HepG2 (cell line): ENCODE measurements at regions not wholly inside any gene's neighbourhood (a gene's known extent, or its start where the extent isn't known, plus 50 kb on each side); places are given as distances from the start of the nearest gene placed in this dataset.

Experiments used
- ATAC-seq: fragments of 200-7000 bp; cut with Tn5 transposase; 3 replicates; pipeline ENCODE4 v1.9.1; 2020; ENCODE audit warnings: mild to moderate bottlenecking, moderate library complexity
- BruUV-seq: library from RNA; stranded (reverse); fragments of 400-500 nt; replicated peaks from 2 replicates; lab custom pipeline; 2021; lab: Mats Ljungman, UMichigan
- CTCF ChIA-PET: fragments of 300-600 bp; formaldehyde crosslinking; extraction: SDS; loops from one replicate; lab custom pipeline; 2021; ENCODE audit warnings: low total read pairs, inconsistent platforms, low intra/inter-chr PET ratio; lab: Yijun Ruan, JAX
- POLR2A ChIA-PET: fragments of 350-600 bp; sonication (Branson Sonifier 250); formaldehyde crosslinking; loops from one replicate; lab custom pipeline; 2020; ENCODE audit warnings: antibody characterized with exemption, inconsistent platforms; lab: Yijun Ruan, JAX
- DNase-seq: peaks from one replicate; pipeline ENCODE4 v3.0.0-alpha.2; 2015; ENCODE audit warnings: low spot score
- FAIRE-seq: peaks from 3 replicates; lab custom pipeline; 2011; peaks lifted over from hg19 to GRCh38; lab: Jason Lieb, UNC
- H2AFZ ChIP-seq: one replicate; pipeline ENCODE4 v1.6.1; 2011; ENCODE audit warnings: low read length, inconsistent platforms
- H3K27ac ChIP-seq: fragments of 300-600 bp; 3 replicates; pipeline ENCODE4 v1.8.0; 2011; ENCODE audit warnings: mixed run types, mild to moderate bottlenecking, mixed read lengths, low read length, inconsistent platforms; ENCODE audit not compliant: insufficient read depth; ENCODE audit errors: extremely low read length
- H3K27me3 ChIP-seq, 2 experiments: fragments of 200-600 bp in 1 of 2; 2 replicates in 1 of 2; 3 replicates in 1 of 2; pipeline versions ENCODE4 v1.6.0 to v1.8.0; 2011; ENCODE audit warnings: low read length in 2 of 2, mild to moderate bottlenecking in 2 of 2, moderate library complexity in 2 of 2, inconsistent platforms in 1 of 2; ENCODE audit not compliant: insufficient read depth in 2 of 2, control insufficient read depth in 1 of 2
- H3K36me3 ChIP-seq, 2 experiments: fragments of 200-600 bp in 1 of 2; replicated peaks in 1 of 2; 2 replicates in 1 of 2; 3 replicates in 1 of 2; pipeline versions ENCODE4 v1.5.1 to v1.8.0; 2011; ENCODE audit warnings: low read length in 2 of 2, inconsistent platforms in 1 of 2; ENCODE audit not compliant: insufficient read depth in 2 of 2, control insufficient read depth in 1 of 2
- H3K4me1 ChIP-seq: 2 replicates; pipeline ENCODE4 v1.5.1; 2012; ENCODE audit warnings: low read length, inconsistent platforms; ENCODE audit not compliant: insufficient read depth
- H3K4me2 ChIP-seq: 2 replicates; pipeline ENCODE4 v1.6.0; 2011; ENCODE audit warnings: low read depth, low read length, inconsistent platforms
- H3K4me3 ChIP-seq, 3 experiments: fragments of 200-600 bp in 1 of 3; sonication (generic), shearing (Covaris generic) in 1 of 3; replicated peaks in 1 of 3; 2 replicates each; pipeline ENCODE4 v1.5.1; 2011 to 2016; ENCODE audit warnings: low read length in 3 of 3, inconsistent platforms in 2 of 3, low read depth in 2 of 3, mild to moderate bottlenecking in 2 of 3, control low read depth in 1 of 3, mixed read lengths in 1 of 3; ENCODE audit not compliant: insufficient read depth in 1 of 3
- H3K79me2 ChIP-seq: one replicate; pipeline ENCODE4 v1.6.1; 2011; ENCODE audit warnings: low read length, inconsistent platforms; ENCODE audit not compliant: insufficient read depth
- H3K9ac ChIP-seq: 2 replicates; pipeline ENCODE4 v1.6.0; 2011; ENCODE audit warnings: mild to moderate bottlenecking, low read depth, low read length, inconsistent platforms; ENCODE audit not compliant: insufficient read depth
- H3K9me3 ChIP-seq: 2 replicates; pipeline ENCODE4 v1.5.1; 2012; ENCODE audit warnings: mild to moderate bottlenecking, low read length
- H4K20me1 ChIP-seq: 2 replicates; pipeline ENCODE4 v1.6.0; 2011; ENCODE audit warnings: inconsistent platforms, mild to moderate bottlenecking, low read length, moderate library complexity; ENCODE audit not compliant: insufficient read depth
- CREB1 ChIP-seq, 2 experiments: fragments of 450-650 bp in 1 of 2; IDR thresholded peaks; 2 replicates each; pipeline ENCODE4 v1.6.1; 2016 to 2017; ENCODE audit warnings: control low read depth in 1 of 2, mild to moderate bottlenecking in 1 of 2, missing compliant biosample characterization in 1 of 2, missing genetic modification characterization in 1 of 2
- ETV5 ChIP-seq: IDR thresholded peaks from 2 replicates; pipeline ENCODE4 v1.6.1; 2018; ENCODE audit warnings: missing biosample characterization, missing genetic modification reagents, inconsistent platforms, borderline replicate concordance
- HNRNPK ChIP-seq: fragments of 200-400 bp; formaldehyde crosslinking; IDR thresholded peaks from 2 replicates; pipeline ENCODE4 v1.6.1; 2018; ENCODE audit warnings: low read length, low read depth, moderate library complexity, mild to moderate bottlenecking; ENCODE audit not compliant: poor library complexity, severe bottlenecking
- ZBTB10 ChIP-seq: sonication (generic); formaldehyde crosslinking; IDR thresholded peaks from 2 replicates; pipeline ENCODE4 v1.4.0; 2020; ENCODE audit warnings: missing genetic modification reagents, borderline replicate concordance
- WGBS: methylation state at CpG from one replicate; pipeline ENCODE4 v1.1.6; 2017; ENCODE audit warnings: low lambda C conversion rate; 5-methylcytosine and 5-hydroxymethylcytosine counted together
- in situ Hi-C: cut with HindIII; loops from 2 replicates; pipeline ENCODE4 v1.10.0; 2017; ENCODE audit warnings: low pct_unique_long_range_greater_than_20kb; ENCODE audit not compliant: extremely low pct_ligation_motif_present
- intact Hi-C: fragments of 100-400 bp; cut with micrococcal nuclease; formaldehyde crosslinking; loops from one replicate; pipeline ENCODE4 v1.10.0; 2022; ENCODE audit not compliant: unreplicated experiment
- TF ChIP-seq, protein P1 (sequence below), 2 experiments: fragments of 450-650 bp in 1 of 2; sonication (generic) in 1 of 2; formaldehyde crosslinking in 1 of 2; IDR thresholded peaks; 2 replicates each; pipeline versions ENCODE4 v1.6.1 to v1.8.0; 2016 to 2022; ENCODE audit warnings: antibody characterized with exemption in 1 of 2, mild to moderate bottlenecking in 1 of 2, missing genetic modification reagents in 1 of 2

- H3K4me1 ChIP-seq, result no peaks in the 10 kb centered on the region
- CTCF ChIA-PET, result no interaction called here
- no peak overlapping the region for H3K4me2 ChIP-seq
- intact Hi-C loops (no loop called here), in situ Hi-C loops (no loop called here)
- no peaks in the 10 kb centered on the region for H3K27me3 ChIP-seq
- no peak overlapping the region for H3K4me3 ChIP-seq
- no peak overlapping the region for H3K27ac ChIP-seq
- FAIRE-seq, result no peak
- no peak for TF ChIP-seq ETV5 (CRISPR knock-in tag)
- peak; percentile 71 for TF ChIP-seq HNRNPK
- no peak overlapping the region for H3K9ac ChIP-seq
- H4K20me1 ChIP-seq, result no peaks in the 10 kb centered on the region
- DNase-seq, result no peak
- no TSS peak for BruUV-seq
- H3K36me3 ChIP-seq, result no peaks in the 10 kb centered on the region
- POLR2A ChIA-PET, result no interaction called here
- H3K79me2 ChIP-seq, result no peaks in the 10 kb centered on the region
- ATAC-seq, result no peak
- no peak overlapping the region for H2AFZ ChIP-seq
- H3K9me3 ChIP-seq, result no peaks in the 10 kb centered on the region
Measured at GRCh38 chr6:139985236-139985815, 610.9 kb upstream of the CITED2 start.

DNA sequence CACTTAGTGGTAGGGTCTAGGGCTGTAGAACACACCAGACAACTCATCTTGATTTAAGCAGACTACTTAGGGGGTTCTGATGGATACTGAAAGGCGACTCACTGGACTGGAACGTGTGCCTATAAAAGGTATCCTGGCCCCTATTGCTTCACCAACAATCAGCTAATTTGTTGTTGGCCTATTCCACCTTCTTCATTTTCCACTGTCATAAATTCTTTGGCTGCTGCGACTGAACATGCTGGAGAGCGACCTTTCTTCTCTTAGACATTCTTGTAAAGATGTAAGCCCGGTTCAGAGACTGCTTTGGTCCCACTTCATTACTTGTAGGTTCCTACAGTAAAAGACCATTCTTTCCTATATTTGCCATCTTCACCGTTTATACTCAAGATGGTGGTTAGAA lies 609.9 kb upstream of the CITED2 start:
- Histone ChIP-seq H3K9ac (no peak overlapping the region), H3K27me3 (no peaks in the 10 kb centered on the region), H3K27ac (no peak overlapping the region), H4K20me1 (no peaks in the 10 kb centered on the region), H3K79me2 (no peaks in the 10 kb centered on the region), H2AFZ (no peak overlapping the region), H3K4me1 (no peaks in the 10 kb centered on the region), H3K9me3 (no peaks in the 10 kb centered on the region), H3K36me3 (no peaks in the 10 kb centered on the region), H3K4me2 (no peak overlapping the region), H3K4me3 (no peak overlapping the region)
- FAIRE-seq (no peak), DNase-seq (no peak), ATAC-seq (no peak)
- BruUV-seq, result no TSS peak
- intact Hi-C loops (no loop called here), in situ Hi-C loops (no loop called here)
- WGBS, result 47% methylated on average over 6 of the region's 6 CpGs
- CTCF ChIA-PET, result no interaction called here
- POLR2A ChIA-PET, result no interaction called here
- TF ChIP-seq, protein P1, sequence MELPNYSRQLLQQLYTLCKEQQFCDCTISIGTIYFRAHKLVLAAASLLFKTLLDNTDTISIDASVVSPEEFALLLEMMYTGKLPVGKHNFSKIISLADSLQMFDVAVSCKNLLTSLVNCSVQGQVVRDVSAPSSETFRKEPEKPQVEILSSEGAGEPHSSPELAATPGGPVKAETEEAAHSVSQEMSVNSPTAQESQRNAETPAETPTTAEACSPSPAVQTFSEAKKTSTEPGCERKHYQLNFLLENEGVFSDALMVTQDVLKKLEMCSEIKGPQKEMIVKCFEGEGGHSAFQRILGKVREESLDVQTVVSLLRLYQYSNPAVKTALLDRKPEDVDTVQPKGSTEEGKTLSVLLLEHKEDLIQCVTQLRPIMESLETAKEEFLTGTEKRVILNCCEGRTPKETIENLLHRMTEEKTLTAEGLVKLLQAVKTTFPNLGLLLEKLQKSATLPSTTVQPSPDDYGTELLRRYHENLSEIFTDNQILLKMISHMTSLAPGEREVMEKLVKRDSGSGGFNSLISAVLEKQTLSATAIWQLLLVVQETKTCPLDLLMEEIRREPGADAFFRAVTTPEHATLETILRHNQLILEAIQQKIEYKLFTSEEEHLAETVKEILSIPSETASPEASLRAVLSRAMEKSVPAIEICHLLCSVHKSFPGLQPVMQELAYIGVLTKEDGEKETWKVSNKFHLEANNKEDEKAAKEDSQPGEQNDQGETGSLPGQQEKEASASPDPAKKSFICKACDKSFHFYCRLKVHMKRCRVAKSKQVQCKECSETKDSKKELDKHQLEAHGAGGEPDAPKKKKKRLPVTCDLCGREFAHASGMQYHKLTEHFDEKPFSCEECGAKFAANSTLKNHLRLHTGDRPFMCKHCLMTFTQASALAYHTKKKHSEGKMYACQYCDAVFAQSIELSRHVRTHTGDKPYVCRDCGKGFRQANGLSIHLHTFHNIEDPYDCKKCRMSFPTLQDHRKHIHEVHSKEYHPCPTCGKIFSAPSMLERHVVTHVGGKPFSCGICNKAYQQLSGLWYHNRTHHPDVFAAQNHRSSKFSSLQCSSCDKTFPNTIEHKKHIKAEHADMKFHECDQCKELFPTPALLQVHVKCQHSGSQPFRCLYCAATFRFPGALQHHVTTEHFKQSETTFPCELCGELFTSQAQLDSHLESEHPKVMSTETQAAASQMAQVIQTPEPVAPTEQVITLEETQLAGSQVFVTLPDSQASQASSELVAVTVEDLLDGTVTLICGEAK (IDR thresholded peaks at IDR 0.05), result no peak
- TF ChIP-seq, protein P1 (CRISPR knock-in tag; IDR thresholded peaks at IDR 0.05), result no peak
- TF ChIP-seq ZBTB10 (CRISPR knock-in tag), result no peak
- TF ChIP-seq CREB1 (IDR thresholded peaks at IDR 0.05), result no peak
- TF ChIP-seq CREB1 (CRISPR knock-in tag; IDR thresholded peaks at IDR 0.05), result no peak
